ENCODE measurements at regions not wholly inside any gene's neighbourhood (a gene's known extent, or its start where the extent isn't known, plus 50 kb on each side); places are given as distances from the start of the nearest gene placed in this dataset.
A peak's percentile ranks its signal among the peaks of the same experiment; 100 is the strongest.

- Histone ChIP-seq H3K9me3 (ENCODE audit: low read depth) (no peaks in the 10 kb centered on the region), H2AFZ (replicated peaks) (peak overlapping the region; percentile 46)
- no peaks in the 10 kb centered on the region for H3K36me3 Mint-ChIP-seq
Observed at GRCh38 chr11:79942090-79942489, 501.3 kb upstream of the TENM4 start.

GRCh38 chr11:79940974-79941735, 500.3 kb upstream of the TENM4 start:
- Histone ChIP-seq H4K20me1 (ENCODE audit: low read depth) (no peaks in the 10 kb centered on the region), H3K36me3 (no peaks in the 10 kb centered on the region), H3K27me3 (no peaks in the 10 kb centered on the region), H3K27ac (no peak overlapping the region), H3K9ac (no peak overlapping the region), H3F3A (ENCODE audit: low read depth) (no peaks in the 10 kb centered on the region), H3K9me3 (ENCODE audit: low read depth) (no peaks in the 10 kb centered on the region), H3K4me2 (no peak overlapping the region), H2AFZ (replicated peaks) (no peak overlapping the region), H3K4me3 (no peak overlapping the region), H3K4me1 (no peaks in the 10 kb centered on the region), H3K79me2 (ENCODE audit: low read depth) (no peaks in the 10 kb centered on the region)
- no peak for TF ChIP-seq EZH2phosphoT487 (IDR thresholded peaks at IDR 0.05)
- TF ChIP-seq EZH2 (IDR thresholded peaks at IDR 0.05): no peak
- TF ChIP-seq CTCF (IDR thresholded peaks at IDR 0.05): no peak
- no peaks in the 10 kb centered on the region for H3K9me3 Mint-ChIP-seq
- no peak overlapping the region for H3K4me3 Mint-ChIP-seq
- no peaks in the 10 kb centered on the region for H3K4me1 Mint-ChIP-seq
- no peak for DNase-seq (ENCODE audit: low spot score)
- H3K36me3 Mint-ChIP-seq: no peaks in the 10 kb centered on the region
- no peak overlapping the region for H3K27ac Mint-ChIP-seq
- H3K27me3 Mint-ChIP-seq (ENCODE audit: insufficient read depth, low read depth): no peaks in the 10 kb centered on the region

More at GRCh38 chr11:79942090-79942489, 501.3 kb upstream of the TENM4 start:
- no peaks in the 10 kb centered on the region for H3K9me3 Mint-ChIP-seq
- Histone ChIP-seq H3K4me3 (no peak overlapping the region), H3K4me1 (no peaks in the 10 kb centered on the region), H3K4me2 (no peak overlapping the region), H3K36me3 (no peaks in the 10 kb centered on the region), H3K27me3 (no peaks in the 10 kb centered on the region), H3K9ac (no peak overlapping the region), H3K79me2 (ENCODE audit: low read depth) (no peaks in the 10 kb centered on the region), H4K20me1 (ENCODE audit: low read depth) (no peaks in the 10 kb centered on the region), H3K27ac (no peak overlapping the region), H3F3A (ENCODE audit: low read depth) (no peaks in the 10 kb centered on the region)
- no peaks in the 10 kb centered on the region for H3K27me3 Mint-ChIP-seq (ENCODE audit: insufficient read depth, low read depth)
- no peak for DNase-seq (ENCODE audit: low spot score)
- no peak for TF ChIP-seq EZH2 (IDR thresholded peaks at IDR 0.05)
- no peak for TF ChIP-seq EZH2phosphoT487 (IDR thresholded peaks at IDR 0.05)
- no peak for TF ChIP-seq CTCF (IDR thresholded peaks at IDR 0.05)
- no peak overlapping the region for H3K27ac Mint-ChIP-seq
- no peak overlapping the region for H3K4me3 Mint-ChIP-seq
- H3K4me1 Mint-ChIP-seq: no peaks in the 10 kb centered on the region

- Histone ChIP-seq H3F3A (ENCODE audit: low read depth) (no peaks in the 10 kb centered on the region), H3K27me3 (no peaks in the 10 kb centered on the region), H3K36me3 (no peaks in the 10 kb centered on the region), H3K79me2 (ENCODE audit: low read depth) (no peaks in the 10 kb centered on the region), H3K4me3 (no peak overlapping the region), H3K4me2 (no peak overlapping the region), H3K9me3 (ENCODE audit: low read depth) (no peaks in the 10 kb centered on the region), H3K4me1 (no peaks in the 10 kb centered on the region), H2AFZ (replicated peaks) (no peak overlapping the region), H3K27ac (no peak overlapping the region), H3K9ac (no peak overlapping the region), H4K20me1 (ENCODE audit: low read depth) (no peaks in the 10 kb centered on the region)
- Mint-ChIP-seq H3K27me3 (ENCODE audit: insufficient read depth, low read depth) (no peaks in the 10 kb centered on the region), H3K36me3 (no peaks in the 10 kb centered on the region), H3K9me3 (no peaks in the 10 kb centered on the region), H3K4me1 (peaks cover 2% of the 10 kb centered on the region), H3K27ac (no peak overlapping the region), H3K4me3 (no peak overlapping the region)
- TF ChIP-seq EZH2phosphoT487 (IDR thresholded peaks at IDR 0.05) (no peak), CTCF (IDR thresholded peaks at IDR 0.05) (no peak), EZH2 (IDR thresholded peaks at IDR 0.05) (no peak)
- no peak for DNase-seq (ENCODE audit: low spot score)
Observed at GRCh38 chr11:79940165-79940564, 499.3 kb upstream of the TENM4 start.

All from neural progenitor cell (in vitro differentiated cells).